ENCODE measurements at regions not wholly inside any gene's neighbourhood (a gene's known extent, or its start where the extent isn't known, plus 50 kb on each side); places are given as distances from the start of the nearest gene placed in this dataset.

- Histone ChIP-seq H3K36me3 (ENCODE audit: control insufficient read depth in 2 of 2, extremely low read depth in 1 of 2, insufficient read depth in 2 of 2, low read length in 2 of 2) (no peaks in the 10 kb centered on the region), H4K20me1 (replicated peaks; ENCODE audit: control insufficient read depth, extremely low read depth, insufficient read depth, low read length) (no peaks in the 10 kb centered on the region), H3K27ac (ENCODE audit: insufficient read depth, low read depth, low read length) (no peak overlapping the region), H3K4me2 (ENCODE audit: insufficient read depth, low read length) (no peak overlapping the region), H3K79me2 (ENCODE audit: control insufficient read depth, insufficient read depth, low read length) (no peaks in the 10 kb centered on the region), H3K4me3 (replicated peaks in 1 of 3; ENCODE audit: insufficient read depth in 1 of 3, low read depth in 1 of 3, low read length in 3 of 3) (no peak overlapping the region), H3K9me1 (replicated peaks; ENCODE audit: control insufficient read depth, extremely low read depth, insufficient read depth, low read length) (no peaks in the 10 kb centered on the region), H3K27me3 (ENCODE audit: control insufficient read depth in 2 of 2, insufficient read depth in 2 of 2, low read length in 2 of 2) (no peaks in the 10 kb centered on the region), H3K4me1 (ENCODE audit: control insufficient read depth, extremely low read depth, insufficient read depth, low read length) (no peaks in the 10 kb centered on the region), H3K9ac (replicated peaks; ENCODE audit: extremely low read depth, insufficient read depth, low read length) (no peak overlapping the region), H3K9me3 (replicated peaks; ENCODE audit: control insufficient read depth, insufficient read depth, low read length) (no peaks in the 10 kb centered on the region), H2AFZ (ENCODE audit: low read depth, low read length) (no peak overlapping the region)
- FAIRE-seq (no peak), DNase-seq (ENCODE audit: low read depth, low spot score) (no peak)
- no TSS peak for BruUV-seq (replicated peaks)
- ChIA-PET POLR2A (no interaction called here), CTCF (no interaction called here)
- TF ChIP-seq POLR2AphosphoS5 (IDR thresholded peaks at IDR 0.05; ENCODE audit: insufficient read depth, low read depth, low read length) (no peak), FOS (IDR thresholded peaks at IDR 0.05; ENCODE audit: borderline replicate concordance, insufficient read depth, low read length) (no peak), EZH2 (IDR thresholded peaks at IDR 0.05; ENCODE audit: borderline replicate concordance, low read depth, low read length, severe bottlenecking) (no peak), POLR2A (IDR thresholded peaks at IDR 0.05; ENCODE audit: low read depth, low read length) (no peak), GATA2 (IDR thresholded peaks at IDR 0.05; ENCODE audit: insufficient read depth, insufficient read length, low read depth, low read length) (no peak), MAX (IDR thresholded peaks at IDR 0.05; ENCODE audit: insufficient read depth, insufficient read length) (no peak), CTCF (IDR thresholded peaks at IDR 0.05; ENCODE audit: extremely low read depth in 1 of 2, insufficient read depth in 1 of 2, low read depth in 1 of 2, low read length in 2 of 2) (no peak), JUN (IDR thresholded peaks at IDR 0.05; ENCODE audit: borderline replicate concordance, insufficient read depth, insufficient read length, low read depth) (no peak), MYC (IDR thresholded peaks at IDR 0.05; ENCODE audit: low read depth, low read length) (no peak)
- dilution Hi-C loops (cut with MboI; ENCODE audit: extremely low pct_ligation_motif_present, low sequenced_read_pairs) = no loop called here
- intact Hi-C loops (cut with micrococcal nuclease) = no loop called here
Observed at GRCh38 chr9:79980432-79980831, 408.7 kb downstream of the TLE4 start.
